ENCODE measurements at regions not wholly inside any gene's neighbourhood (a gene's known extent, or its start where the extent isn't known, plus 50 kb on each side); places are given as distances from the start of the nearest gene placed in this dataset.

- no peak for DNase-seq (ENCODE audit: low spot score)
These were observed 124.6 kb upstream of the SLC10A2 start for GRCh38 chr13:103190841-103191240.

- DNase-seq (ENCODE audit: low spot score), result peak; percentile 70
These were observed 122.6 kb upstream of the SLC10A2 start for GRCh38 chr13:103188713-103189326.

- DNase-seq (ENCODE audit: low spot score), result no peak
These were observed 121.5 kb upstream of the SLC10A2 start for GRCh38 chr13:103187721-103188156.

DNA sequence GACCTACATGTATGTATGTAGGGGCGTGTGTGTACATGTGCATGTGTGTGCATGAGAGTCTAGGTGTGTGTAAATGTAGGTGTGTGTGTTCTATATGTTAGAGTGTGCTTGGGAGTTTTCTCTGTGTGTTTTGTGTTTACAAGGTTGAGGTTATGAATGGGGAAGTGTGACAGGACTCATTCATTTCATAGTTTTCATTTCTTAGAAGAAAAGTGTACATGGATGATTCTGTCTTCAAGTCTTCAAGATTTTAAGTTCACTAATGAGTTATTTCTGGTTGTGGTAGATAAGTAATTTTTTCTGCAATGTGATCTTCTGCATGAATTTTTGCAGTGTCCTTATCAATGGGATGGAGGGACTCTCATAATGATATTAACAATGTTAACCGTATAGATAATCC is 118.2 kb upstream of the SLC10A2 start:
- DNase-seq (ENCODE audit: low spot score), result no peak

- peak; percentile 96 for DNase-seq (ENCODE audit: low spot score)
These were observed 113.0 kb upstream of the SLC10A2 start for GRCh38 chr13:103178986-103179943.

DNA sequence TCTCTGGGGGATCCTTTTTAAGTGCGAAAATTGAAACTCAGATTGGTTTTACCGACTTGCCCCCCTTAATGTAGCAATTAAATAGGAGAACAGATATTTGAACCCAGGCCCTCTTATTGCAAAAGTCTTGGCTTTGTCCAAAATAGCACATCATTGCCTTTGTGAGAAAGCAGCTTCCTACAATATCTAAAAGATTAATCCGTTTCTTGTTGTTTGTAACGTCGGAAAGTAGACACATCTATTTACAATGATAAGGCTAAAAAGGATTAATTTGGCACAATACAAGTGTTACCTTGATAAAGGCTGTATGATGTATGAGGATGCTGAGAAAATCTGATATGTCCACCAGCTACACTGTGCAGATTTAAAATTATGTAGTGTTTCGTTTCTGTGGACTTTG is 108.7 kb upstream of the SLC10A2 start:
- DNase-seq (ENCODE audit: low spot score), result no peak

GRCh38 chr13:103168901-103169508 is 102.8 kb upstream of the SLC10A2 start:
- no peak for DNase-seq (ENCODE audit: low spot score)

DNA sequence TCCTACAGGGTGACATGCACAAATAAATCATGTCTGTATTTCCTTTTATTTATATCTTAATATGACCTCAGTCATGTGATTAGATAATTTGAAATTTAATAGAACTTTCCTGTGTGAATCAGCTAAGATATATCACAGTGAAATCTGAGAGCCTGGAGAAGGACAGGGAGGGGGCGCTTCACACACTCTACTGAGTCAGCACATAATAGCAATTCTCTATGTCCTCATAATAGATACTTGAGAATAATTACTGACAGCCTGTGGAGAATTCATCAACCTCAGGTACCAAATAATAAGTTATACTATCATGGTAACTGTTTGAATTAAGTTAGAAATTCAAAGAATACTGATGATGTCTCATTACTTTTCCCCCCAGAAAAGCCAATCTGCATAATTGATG is 98.0 kb upstream of the SLC10A2 start:
- no peak for DNase-seq (ENCODE audit: low spot score)

- no peak for DNase-seq (ENCODE audit: low spot score)
These were observed 95.3 kb upstream of the SLC10A2 start for GRCh38 chr13:103161476-103161875.

DNA sequence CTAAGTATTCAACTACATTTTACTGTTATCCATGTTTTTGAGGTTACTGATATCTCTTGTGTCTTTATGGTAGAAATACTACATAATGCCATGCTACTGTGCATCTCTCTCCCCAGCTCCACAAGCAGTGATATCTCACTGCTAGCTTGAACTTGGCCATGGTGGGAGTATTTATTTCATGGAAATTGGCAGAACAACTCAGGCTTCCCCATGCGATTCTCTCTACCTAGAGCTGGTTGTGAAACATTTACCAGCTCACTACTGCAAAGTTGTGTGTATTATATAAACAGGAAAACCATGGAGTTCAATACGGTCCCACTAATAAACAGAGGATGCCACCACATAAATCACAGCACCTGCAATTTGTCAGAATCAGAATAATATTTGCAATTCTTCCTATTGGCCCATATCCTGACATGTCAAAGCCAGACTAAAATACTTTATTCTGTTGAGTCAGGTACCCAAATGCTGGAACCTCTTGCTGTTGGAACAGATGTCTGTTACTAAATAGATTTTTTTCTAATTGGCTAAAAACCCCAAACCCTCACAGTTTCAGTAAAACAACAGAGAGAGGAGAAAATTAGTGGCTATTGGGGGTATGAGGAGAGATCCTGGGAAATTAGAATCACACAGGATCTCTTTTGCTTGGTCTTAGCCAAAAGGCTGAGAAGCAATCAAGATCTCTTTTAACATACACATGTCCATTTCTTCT is 91.4 kb upstream of the SLC10A2 start:
- peak; percentile 91 for DNase-seq (ENCODE audit: low spot score)

DNA sequence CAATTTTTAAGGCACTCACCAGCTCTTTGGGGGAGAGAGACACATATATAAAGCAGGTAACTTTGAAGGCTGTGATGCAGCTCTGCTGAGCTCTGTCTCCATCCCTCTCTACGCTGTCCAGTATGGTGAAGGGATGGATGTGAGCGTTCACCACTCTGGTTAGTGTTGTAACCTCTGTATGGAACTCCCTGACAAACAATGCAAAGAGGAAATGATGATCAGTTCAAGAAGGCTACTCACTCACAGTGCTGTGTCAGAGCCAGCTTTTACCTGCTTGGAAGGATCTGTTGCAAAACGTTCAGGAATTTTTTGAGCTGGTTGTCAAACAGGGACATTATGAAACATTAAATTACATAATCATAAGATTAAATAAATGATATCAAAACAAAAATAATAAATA is 90.8 kb upstream of the SLC10A2 start:
- DNase-seq (ENCODE audit: low spot score), result peak; percentile 65

- peak; percentile 98 for DNase-seq (ENCODE audit: low spot score)
These were observed 90.3 kb upstream of the SLC10A2 start for GRCh38 chr13:103156346-103156998.

- no peak for DNase-seq (ENCODE audit: low spot score)
These were observed 87.2 kb upstream of the SLC10A2 start for GRCh38 chr13:103153466-103153865.

GRCh38 chr13:103147961-103148360 is 81.7 kb upstream of the SLC10A2 start:
- no peak for DNase-seq (ENCODE audit: low spot score)

- no peak for DNase-seq (ENCODE audit: low spot score)
These were observed 79.2 kb upstream of the SLC10A2 start for GRCh38 chr13:103145442-103145841.

DNA sequence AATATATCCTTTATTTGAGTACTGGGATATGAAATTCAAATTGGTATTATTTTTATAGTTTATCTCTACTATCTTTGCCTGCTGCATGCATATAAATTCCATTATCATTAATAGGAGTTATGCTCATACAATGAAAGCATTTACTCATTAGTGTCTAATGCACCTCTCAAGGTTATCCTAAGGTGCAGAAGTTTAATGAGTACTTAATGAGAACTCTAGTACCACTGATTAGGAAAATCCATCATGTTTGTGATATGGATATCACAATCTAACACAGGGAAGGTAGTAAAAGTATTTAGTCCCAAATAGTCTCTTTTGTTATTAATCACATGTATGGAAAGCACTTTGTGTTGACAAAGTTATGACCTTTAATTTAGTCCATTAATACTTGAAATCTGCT is 77.2 kb upstream of the SLC10A2 start:
- no peak for DNase-seq (ENCODE audit: low spot score)

DNA sequence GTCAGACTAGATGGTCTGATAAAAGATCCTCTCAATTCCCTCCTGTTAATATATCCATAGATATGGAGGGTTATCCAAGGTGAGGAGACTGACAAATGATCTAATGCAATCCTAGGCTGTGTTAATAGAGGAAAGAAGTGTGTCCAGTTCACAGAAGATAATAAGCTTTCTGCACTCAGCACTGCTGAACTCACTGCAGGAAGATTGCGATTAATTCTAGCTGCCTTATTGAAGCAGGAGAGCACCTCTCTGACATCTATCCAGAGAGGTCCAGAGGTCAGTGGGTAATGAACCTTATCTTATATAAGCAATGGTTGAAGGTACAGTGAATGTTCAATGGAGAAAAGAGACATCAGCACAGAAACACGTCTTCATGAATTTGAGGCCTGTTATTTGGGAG is 75.9 kb upstream of the SLC10A2 start:
- DNase-seq (ENCODE audit: low spot score), result no peak

- no peak for DNase-seq (ENCODE audit: low spot score)
These were observed 73.9 kb upstream of the SLC10A2 start for GRCh38 chr13:103140001-103140671.

DNA sequence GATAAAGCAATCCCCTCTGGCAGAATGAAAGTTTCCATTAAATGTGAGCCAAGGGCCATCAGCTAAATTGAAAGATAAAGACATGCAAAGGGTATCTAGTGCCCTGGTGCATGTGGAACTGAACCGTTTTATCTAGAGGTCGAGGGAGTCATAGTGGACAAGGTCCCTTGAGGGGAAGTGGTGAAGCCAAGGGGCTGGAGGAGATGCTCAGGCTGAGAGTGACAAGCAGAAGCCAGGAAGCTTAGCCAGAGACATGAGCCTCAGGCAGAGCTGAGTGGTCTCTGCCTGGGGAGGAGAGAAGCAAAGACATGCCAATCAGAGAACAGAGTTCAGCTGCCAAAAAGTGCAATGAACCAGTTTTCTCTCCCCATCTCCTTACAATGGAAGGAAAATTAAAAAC is 68.1 kb upstream of the SLC10A2 start:
- no peak for DNase-seq (ENCODE audit: low spot score)

DNA sequence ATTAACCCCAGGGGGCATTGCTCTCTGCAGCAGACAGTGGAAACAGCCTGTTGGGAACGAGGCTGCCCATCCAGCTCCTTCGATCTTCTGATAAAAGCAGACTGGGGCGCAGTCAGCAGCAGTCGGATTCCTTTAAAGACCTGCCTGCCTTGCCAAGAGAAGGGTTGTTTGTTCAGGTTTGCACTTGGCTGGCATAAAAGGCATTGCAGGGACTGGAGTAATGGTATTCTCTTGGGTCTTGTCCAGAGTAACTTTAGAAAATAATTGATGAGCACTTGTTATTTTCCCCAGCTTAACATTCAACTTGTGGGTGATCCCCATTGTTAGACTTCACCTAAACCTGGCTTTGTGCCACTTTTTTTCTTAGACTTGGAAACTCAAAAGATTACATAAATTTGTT is 67.3 kb upstream of the SLC10A2 start:
- DNase-seq (ENCODE audit: low spot score), result no peak

GRCh38 chr13:103130681-103131210 is 64.5 kb upstream of the SLC10A2 start:
- DNase-seq (ENCODE audit: low spot score), result no peak

Measured in cerebellar cortex (tissue), 1 donor.